ENCODE measurements at regions not wholly inside any gene's neighbourhood (a gene's known extent, or its start where the extent isn't known, plus 50 kb on each side); places are given as distances from the start of the nearest gene placed in this dataset.

DNA sequence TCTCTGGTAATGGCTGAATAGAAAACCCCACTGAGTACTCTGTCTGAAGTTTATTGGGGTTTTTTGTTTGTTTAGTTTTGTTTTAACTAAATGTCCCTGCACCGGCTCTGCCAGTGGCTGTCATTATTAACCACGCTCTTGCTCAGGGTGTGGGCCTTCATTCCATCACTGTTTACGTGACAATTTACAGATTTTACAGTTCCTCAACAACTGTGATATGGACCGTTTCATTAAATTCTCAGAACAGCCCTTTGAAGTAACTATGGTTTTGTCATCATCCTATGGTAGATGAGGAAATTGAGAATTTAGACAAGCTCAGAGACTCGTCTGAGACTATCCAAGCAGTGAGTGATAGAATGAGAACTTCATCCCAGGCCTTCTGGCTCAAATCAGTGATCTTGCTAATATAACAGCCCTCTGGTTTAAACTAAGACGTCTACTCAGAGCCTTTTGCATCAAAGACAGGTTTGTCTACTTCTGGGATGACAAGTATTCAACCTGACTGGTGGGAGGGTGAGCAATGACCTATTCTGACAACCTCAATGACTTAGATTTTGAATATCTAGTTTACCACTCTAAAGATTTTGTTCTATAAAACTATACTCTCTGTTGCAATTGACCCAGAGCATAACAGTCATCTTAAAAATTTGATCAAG, 77.3 kb upstream of the MAP3K1 start:
- TF ChIP-seq GATA2 (IDR thresholded peaks at IDR 0.05; ENCODE audit: low read depth, low read length) = no peak
- no peak for TF ChIP-seq GATA3 (IDR thresholded peaks at IDR 0.05; ENCODE audit: low read depth, low read length)

DNA sequence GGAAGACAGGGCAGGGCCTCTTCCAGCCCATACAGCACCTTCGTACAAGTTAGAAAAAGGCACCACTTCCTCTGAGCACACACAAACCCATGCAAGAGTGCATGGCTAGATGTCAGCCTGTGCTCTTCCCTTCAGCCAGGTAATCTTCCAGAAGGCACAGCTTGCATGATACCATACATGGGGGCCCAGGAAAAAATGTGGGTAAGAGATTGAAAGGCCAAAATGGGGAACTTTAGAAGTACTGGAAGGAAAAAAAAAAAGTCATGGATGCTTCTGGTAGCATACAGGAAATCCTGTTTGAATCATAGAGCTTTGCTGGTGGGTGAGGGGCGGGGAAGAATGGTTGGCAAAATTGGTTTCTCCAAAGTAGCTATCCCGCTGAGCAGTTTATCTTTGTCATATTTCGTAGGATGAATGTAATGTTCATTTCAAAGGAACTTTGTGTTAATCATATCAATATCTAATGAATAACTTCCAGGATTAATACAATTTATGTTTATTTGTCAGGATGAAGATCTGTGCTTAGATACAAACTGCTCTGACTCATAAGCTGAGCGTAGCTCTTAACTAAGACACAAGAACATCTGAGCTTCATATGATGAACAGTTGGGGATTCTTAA, 78.2 kb upstream of the MAP3K1 start:
- TF ChIP-seq GATA2 (IDR thresholded peaks at IDR 0.05; ENCODE audit: low read depth, low read length) (no peak), GATA3 (IDR thresholded peaks at IDR 0.05; ENCODE audit: low read depth, low read length) (no peak)

DNA sequence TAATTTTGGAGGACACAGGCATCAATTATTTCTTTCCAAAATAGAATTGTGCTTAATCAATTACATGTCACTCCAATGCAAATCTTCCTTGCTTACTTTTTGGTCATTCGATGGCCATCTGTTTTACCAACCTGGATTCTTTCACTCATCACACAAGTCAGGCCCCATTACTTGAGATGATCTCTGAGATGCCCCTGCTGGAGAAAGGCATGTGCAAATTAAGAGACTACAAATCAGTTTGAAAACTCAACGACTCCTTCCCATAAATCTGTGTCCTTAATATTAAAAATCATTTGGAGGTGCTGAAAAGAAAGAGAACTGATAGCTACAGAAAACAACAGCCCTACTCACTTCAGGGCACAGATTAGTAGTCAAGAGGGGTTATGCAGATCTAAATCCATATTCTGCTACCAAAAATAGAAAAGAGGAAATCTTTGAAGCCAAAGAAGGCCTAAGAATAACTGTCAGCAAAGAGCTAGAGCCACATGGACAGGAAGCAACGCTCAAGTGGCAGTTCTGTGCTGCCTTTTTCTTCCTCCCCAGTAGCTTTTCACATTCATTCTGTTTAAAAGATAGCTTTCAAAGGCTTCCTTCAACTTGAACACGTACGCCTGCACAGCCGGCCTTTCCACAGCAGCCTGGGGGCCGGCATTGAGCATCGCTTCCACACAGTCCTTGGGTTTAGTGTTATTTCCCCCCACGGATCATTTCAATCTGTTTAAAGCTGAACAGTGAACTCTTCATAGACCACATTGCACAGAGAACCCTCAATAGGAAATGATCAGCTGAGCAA, 79.3 kb upstream of the MAP3K1 start:
- no peak for TF ChIP-seq GATA3 (IDR thresholded peaks at IDR 0.05; ENCODE audit: low read depth, low read length)
- no peak for TF ChIP-seq GATA2 (IDR thresholded peaks at IDR 0.05; ENCODE audit: low read depth, low read length)

DNA sequence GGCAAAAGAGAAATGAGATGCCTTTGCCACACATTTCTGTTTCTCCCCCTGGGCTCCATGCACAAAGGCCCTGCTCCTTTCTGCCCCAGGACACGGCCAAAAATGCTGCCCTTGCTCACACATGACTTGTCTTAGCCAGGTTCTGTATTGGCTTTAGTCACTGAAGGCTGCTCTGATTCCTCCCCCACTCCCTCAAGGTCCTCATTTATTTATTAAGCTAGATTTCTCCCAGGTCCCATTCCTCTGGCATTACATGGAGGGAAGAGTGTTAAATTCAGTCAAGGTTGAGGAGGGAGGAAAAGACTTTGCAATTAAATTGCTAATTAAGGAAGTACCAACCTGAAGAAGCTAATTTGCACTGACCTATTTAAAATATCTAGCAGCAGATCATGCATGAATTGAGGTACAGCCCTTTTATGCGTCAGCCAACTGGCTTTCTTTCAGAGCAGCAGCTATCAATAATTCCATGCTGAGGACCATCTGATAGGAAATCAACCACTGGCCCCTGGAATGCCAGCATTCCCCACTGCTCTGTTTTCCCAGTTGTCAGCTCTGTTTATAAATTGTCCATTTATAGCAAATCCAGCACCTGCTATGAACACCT, 81.2 kb upstream of the MAP3K1 start:
- TF ChIP-seq GATA3 (IDR thresholded peaks at IDR 0.05; ENCODE audit: low read depth, low read length) = no peak
- TF ChIP-seq GATA2 (IDR thresholded peaks at IDR 0.05; ENCODE audit: low read depth, low read length) = no peak

DNA sequence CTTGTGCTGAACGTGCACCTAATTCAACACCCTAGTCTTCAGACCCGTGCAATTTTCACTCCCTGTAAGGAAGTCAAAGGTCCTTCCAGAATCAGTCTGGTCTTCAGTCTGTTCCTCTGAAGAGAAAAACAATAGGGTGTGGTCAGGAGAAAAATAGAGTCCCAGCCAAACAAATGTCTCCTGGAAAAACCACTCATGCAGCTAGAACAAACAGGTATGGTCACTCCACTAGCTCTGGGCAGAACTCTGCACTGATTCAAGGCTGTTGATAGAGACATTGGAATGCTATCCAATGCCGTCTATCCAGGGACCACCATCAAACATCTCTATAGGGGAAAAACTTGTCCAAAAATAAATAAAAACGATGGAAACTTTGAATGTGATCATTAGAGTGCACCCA, 81.8 kb upstream of the MAP3K1 start:
- TF ChIP-seq GATA3 (IDR thresholded peaks at IDR 0.05; ENCODE audit: low read depth, low read length) (no peak), GATA2 (IDR thresholded peaks at IDR 0.05; ENCODE audit: low read depth, low read length) (no peak)

DNA sequence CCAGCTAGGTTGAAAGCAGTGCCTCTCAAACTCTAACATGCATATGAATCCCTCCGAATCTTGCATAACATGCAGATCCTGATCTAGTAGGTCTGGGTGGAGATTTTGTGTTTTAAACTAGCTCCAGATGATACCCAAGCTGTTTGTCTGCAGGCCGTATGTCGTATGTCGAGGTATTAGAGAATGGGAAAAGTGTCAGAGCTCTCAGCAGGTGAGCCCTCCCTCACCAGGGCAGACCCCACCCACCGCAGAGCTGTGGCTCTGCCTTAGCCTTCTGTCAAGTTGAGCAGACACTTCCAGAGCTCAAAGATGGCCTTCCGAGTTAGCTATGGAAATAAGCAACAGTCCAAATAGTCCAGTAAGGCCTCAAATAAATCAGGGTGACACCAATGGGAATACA, 83.2 kb upstream of the MAP3K1 start:
- TF ChIP-seq GATA2 (IDR thresholded peaks at IDR 0.05; ENCODE audit: low read depth, low read length) (no peak), GATA3 (IDR thresholded peaks at IDR 0.05; ENCODE audit: low read depth, low read length) (no peak)

DNA sequence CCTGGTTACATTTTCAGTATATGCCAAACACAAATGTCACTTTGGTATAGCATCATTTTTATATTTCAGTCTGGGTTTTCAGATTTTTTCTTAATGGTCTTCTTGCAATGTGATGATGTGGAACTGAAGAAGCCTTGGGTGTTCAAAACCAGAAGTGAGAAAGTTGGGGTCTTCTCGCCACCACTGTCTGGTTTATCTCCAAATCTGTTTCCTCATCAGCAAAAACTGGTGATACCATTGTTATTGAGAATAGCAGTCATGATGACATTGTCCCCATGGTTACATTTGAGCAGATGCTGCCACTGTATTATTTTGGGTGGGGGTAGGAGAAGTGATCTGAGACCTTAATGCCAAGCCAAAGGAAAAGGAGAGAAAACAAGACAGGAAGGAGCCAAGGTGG, 85.9 kb upstream of the MAP3K1 start:
- TF ChIP-seq GATA2 (IDR thresholded peaks at IDR 0.05; ENCODE audit: low read depth, low read length) = no peak
- no peak for TF ChIP-seq GATA3 (IDR thresholded peaks at IDR 0.05; ENCODE audit: low read depth, low read length)

DNA sequence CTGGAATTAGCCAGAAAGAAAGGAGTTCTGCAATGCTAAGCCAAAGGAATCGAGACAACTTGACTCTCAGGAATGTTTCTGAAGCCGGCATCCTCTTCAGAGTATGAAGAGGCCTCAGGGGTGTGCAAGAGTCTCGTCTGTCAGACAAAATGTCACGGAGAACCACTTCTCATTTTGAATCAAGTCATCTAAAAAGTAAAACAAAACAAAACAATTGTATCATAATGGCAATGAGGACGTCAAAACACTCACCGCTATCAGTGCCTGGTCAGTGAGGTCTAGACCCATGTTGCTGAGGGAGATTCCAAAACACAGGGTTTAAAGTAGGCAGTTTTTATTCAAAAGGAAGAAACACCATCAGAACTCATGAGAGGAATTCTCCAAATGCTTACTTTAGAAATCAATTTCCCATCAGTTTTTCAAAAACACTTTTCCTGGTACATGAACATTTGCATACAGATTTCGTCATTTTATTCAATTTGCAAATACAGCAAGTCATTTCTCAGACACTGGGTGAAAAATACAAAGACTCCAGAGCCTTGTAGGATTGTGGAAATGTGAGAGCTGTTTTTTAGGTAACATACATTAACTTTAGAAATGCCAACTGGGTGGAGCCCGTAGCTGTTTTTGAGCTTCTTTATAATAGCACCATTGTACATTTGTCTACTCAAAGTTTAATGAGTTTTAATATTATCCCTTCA, 89.5 kb upstream of the MAP3K1 start:
- no peak for TF ChIP-seq GATA3 (IDR thresholded peaks at IDR 0.05; ENCODE audit: low read depth, low read length)
- no peak for TF ChIP-seq GATA2 (IDR thresholded peaks at IDR 0.05; ENCODE audit: low read depth, low read length)

DNA sequence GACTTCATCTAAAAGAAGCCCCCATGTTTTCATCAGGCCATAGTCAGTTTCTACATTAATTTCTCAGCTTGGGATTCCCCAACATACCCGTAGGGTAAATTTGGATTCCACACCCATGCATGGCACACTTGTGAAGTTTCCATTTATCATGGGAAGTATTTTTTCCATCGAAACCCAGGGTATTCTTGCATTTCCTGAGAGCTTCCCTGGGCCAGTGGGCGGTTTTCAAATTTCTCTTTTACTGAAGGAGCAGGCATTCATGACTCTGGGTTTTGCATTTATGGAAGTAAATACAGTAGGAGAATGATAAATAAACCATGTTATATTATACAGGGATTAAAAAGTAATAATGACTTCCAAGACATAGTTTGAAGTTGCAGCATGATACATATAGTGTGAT, 93.0 kb upstream of the MAP3K1 start:
- TF ChIP-seq GATA2 (IDR thresholded peaks at IDR 0.05; ENCODE audit: low read depth, low read length) (no peak), GATA3 (IDR thresholded peaks at IDR 0.05; ENCODE audit: low read depth, low read length) (no peak)

DNA sequence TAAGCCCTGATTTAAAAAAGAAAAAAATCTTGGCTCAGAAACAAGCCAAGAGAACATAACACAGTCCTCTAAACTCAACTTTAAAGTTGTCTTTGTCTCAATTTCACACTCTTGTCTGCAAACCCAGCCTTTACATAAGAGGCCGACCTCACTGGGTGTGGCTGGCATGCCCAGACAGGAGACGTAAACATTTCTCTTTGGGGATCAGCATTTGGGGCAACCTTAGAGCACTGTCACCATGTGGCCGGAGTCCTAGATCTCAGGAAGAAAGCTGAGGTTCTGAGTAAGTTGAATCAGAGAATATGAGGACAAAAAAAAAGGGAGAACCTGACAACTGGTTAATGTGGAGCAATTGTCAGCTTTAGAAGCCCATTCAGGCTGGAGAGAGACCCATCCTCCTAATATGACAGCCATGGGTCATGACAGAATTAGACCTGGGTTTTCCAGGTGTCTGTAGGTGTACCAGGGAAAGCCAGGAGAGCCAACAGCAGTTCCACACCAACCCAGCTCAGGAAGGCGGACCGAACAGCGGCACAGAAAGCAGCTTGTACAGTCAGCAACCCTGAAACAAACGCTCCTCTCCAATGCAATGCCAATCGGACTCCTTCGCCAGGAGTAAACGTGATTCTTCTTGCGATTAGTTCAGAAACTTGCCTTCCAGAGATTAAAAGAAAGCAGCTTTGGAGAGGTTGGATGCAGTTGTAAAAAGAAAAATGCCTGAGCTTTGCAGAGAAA, 97.9 kb upstream of the MAP3K1 start:
- TF ChIP-seq GATA3 (IDR thresholded peaks at IDR 0.05; ENCODE audit: low read depth, low read length) = no peak
- TF ChIP-seq GATA2 (IDR thresholded peaks at IDR 0.05; ENCODE audit: low read depth, low read length) = no peak

DNA sequence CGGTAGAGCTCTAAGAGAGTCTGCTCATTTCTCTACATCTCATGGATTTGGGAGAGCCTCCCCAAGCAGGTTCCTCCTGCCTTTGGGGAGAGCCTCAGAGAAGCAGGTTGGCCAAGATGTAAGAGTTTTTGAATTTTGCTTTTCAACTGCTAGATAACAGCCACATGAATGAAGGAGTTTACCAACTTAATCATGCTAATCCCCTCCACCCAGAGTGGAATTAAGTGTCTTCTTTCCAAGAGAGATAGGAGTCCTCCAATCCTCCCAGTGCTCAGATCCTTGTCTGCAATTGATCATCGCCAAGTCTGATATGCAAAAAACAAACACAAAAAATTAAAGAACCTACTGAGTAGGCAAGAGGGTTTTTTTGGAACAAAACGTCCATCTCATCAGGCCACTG, 99.4 kb upstream of the MAP3K1 start:
- no peak for TF ChIP-seq GATA3 (IDR thresholded peaks at IDR 0.05; ENCODE audit: low read depth, low read length)

DNA sequence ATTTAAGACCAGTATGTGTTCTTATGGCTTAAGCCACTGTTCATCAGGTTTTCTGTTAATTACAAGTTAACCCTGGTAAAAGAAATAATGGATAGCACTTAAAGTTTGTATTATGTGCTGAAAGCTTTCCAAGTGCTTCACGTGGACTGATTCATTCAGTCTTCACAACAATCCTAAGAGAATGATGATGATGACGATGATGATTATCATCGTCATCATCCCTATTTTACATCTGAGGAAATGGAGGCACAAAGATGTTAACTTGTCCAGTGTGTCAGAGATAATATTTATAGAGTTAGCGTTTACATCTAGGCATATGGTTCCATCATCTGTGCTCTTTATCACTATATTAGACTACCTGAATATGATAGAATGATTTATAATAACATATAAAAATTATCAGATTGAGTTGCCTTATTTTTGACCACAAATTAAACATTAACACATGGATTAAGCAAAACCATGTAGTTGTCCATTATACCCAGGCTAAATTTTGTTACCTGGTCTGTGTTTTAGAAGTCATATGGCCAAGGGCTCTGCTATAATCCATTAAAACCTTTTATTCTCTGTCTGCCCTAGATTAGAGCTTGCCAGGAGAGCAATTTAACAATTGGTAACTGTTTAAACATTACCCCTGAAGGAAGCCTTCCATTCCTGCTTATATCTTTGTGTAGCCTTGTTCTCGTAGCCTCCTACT, 102.3 kb upstream of the MAP3K1 start:
- TF ChIP-seq GATA3 (IDR thresholded peaks at IDR 0.05; ENCODE audit: low read depth, low read length) (peak; percentile 89), GATA2 (IDR thresholded peaks at IDR 0.05; ENCODE audit: low read depth, low read length) (peak; percentile 80)

All from SH-SY5Y (cell line).